ENCODE measurements at regions not wholly inside any gene's neighbourhood (a gene's known extent, or its start where the extent isn't known, plus 50 kb on each side); places are given as distances from the start of the nearest gene placed in this dataset.

GRCh38 chr6:98036344-98036923, 753.4 kb upstream of the MMS22L start (continued):
- TF ChIP-seq TCF12 (IDR thresholded peaks at IDR 0.05; ENCODE audit: low read depth, low read length) (no peak), SIRT6 (IDR thresholded peaks at IDR 0.05; ENCODE audit: low read length) (no peak), TAF1 (IDR thresholded peaks at IDR 0.05; ENCODE audit: low read depth, low read length) (no peak), FOSL1 (IDR thresholded peaks at IDR 0.05; ENCODE audit: insufficient read depth, low read depth, low read length) (no peak), GABPA (IDR thresholded peaks at IDR 0.05; ENCODE audit: borderline replicate concordance, insufficient read depth, low read length) (no peak), RFX5 (IDR thresholded peaks at IDR 0.05; ENCODE audit: borderline replicate concordance, low read depth, low read length) (no peak), HDAC6 (IDR thresholded peaks at IDR 0.05; ENCODE audit: low read depth, low read length) (no peak), POU5F1 (IDR thresholded peaks at IDR 0.05; ENCODE audit: low read depth, low read length) (peak; percentile 66; the same call in 1 of the 2 replicates), SP4 (IDR thresholded peaks at IDR 0.05; ENCODE audit: low read length) (no peak), PHF8 (conservative IDR thresholded peaks at IDR 0.05; ENCODE audit: low read depth, low read length) (no peak), MAFK (IDR thresholded peaks at IDR 0.05; ENCODE audit: low read depth, low read length) (no peak), CHD1 (IDR thresholded peaks at IDR 0.05; ENCODE audit: low read depth, low read length) (no peak), TBP (IDR thresholded peaks at IDR 0.05; ENCODE audit: low read depth, low read length) (no peak), CBX8 (IDR thresholded peaks at IDR 0.05; ENCODE audit: borderline replicate concordance, low read depth, low read length) (no peak), TAF7 (optimal IDR thresholded peaks at IDR 0.05; ENCODE audit: borderline replicate concordance, low read depth, low read length) (no peak)
